IMR-90 (cell line): ENCODE measurements at regions not wholly inside any gene's neighbourhood (a gene's known extent, or its start where the extent isn't known, plus 50 kb on each side); places are given as distances from the start of the nearest gene placed in this dataset.

ENCODE experiments used
- ATAC-seq: fragments of 200-7000 bp; cut with Tn5 transposase; 2 replicates; pipeline ENCODE4 v1.9.1; 2020; ENCODE audit warnings: low read depth, mild to moderate bottlenecking, moderate library complexity
- BruUV-seq: library from RNA; stranded (reverse); fragments of 400-500 nt; replicated peaks from 2 replicates; lab custom pipeline; 2021; lab: Mats Ljungman, UMichigan
- CTCF ChIA-PET: fragments of 300-600 bp; formaldehyde crosslinking; extraction: SDS; loops from one replicate; lab custom pipeline; 2021; ENCODE audit warnings: antibody characterized with exemption; lab: Yijun Ruan, JAX
- POLR2A ChIA-PET: fragments of 300-600 bp; sonication (Branson Sonifier 250); formaldehyde crosslinking; loops from one replicate; lab custom pipeline; 2022; ENCODE audit warnings: antibody characterized with exemption; ENCODE audit not compliant: unreplicated experiment; lab: Charles Lee
- DNase-seq: peaks from one replicate; pipeline ENCODE4 v3.0.0; 2013
- H2AFZ ChIP-seq: replicated peaks from 2 replicates; pipeline ENCODE3; 2013; ENCODE audit warnings: low read length, mild to moderate bottlenecking; ENCODE audit not compliant: poor library complexity
- H2AK5ac ChIP-seq: 2 replicates; pipeline ENCODE4 v1.6.1; 2013; ENCODE audit warnings: low read depth, low read length, inconsistent platforms
- H2AK9ac ChIP-seq: replicated peaks from 2 replicates; pipeline ENCODE3; 2013; ENCODE audit warnings: mild to moderate bottlenecking, low read depth, low read length, moderate library complexity; ENCODE audit not compliant: poor library complexity
- H2BK120ac ChIP-seq: 2 replicates; pipeline ENCODE4 v1.6.1; 2013; ENCODE audit warnings: low read depth, low read length, inconsistent platforms
- H2BK15ac ChIP-seq: 3 replicates; pipeline ENCODE4 v1.6.1; 2013; ENCODE audit warnings: low read depth, low read length, inconsistent platforms
- H2BK20ac ChIP-seq: 2 replicates; pipeline ENCODE4 v1.6.1; 2013; ENCODE audit warnings: low read depth, mild to moderate bottlenecking, inconsistent platforms, low read length, moderate library complexity
- H2BK5ac ChIP-seq: 2 replicates; pipeline ENCODE4 v1.6.1; 2013; ENCODE audit warnings: mild to moderate bottlenecking, low read depth, low read length, inconsistent platforms; ENCODE audit not compliant: poor library complexity, severe bottlenecking
- H3K14ac ChIP-seq: replicated peaks from 2 replicates; pipeline ENCODE4 v1.6.1; 2013; ENCODE audit warnings: low read depth, low read length, inconsistent platforms
- H3K18ac ChIP-seq: 2 replicates; pipeline ENCODE4 v1.6.1; 2013; ENCODE audit warnings: low read depth, low read length, control low read depth
- H3K23ac ChIP-seq: 2 replicates; pipeline ENCODE4 v1.6.1; 2013; ENCODE audit warnings: low read depth, low read length, inconsistent platforms
- H3K27ac ChIP-seq: 2 replicates; pipeline ENCODE4 v1.5.1; 2013; ENCODE audit warnings: mild to moderate bottlenecking, control low read depth, low read length; ENCODE audit not compliant: insufficient read depth
- H3K27me3 ChIP-seq: 2 replicates; pipeline ENCODE4 v1.6.1; 2013; ENCODE audit warnings: low read length; ENCODE audit not compliant: control insufficient read depth, insufficient read depth
- H3K36me3 ChIP-seq: 2 replicates; pipeline ENCODE4 v1.6.1; 2013; ENCODE audit warnings: low read length, mixed read lengths; ENCODE audit not compliant: control insufficient read depth, insufficient read depth
- H3K4ac ChIP-seq: 2 replicates; pipeline ENCODE4 v1.6.1; 2013; ENCODE audit warnings: low read depth, low read length, inconsistent platforms
- H3K4me1 ChIP-seq: 2 replicates; pipeline ENCODE4 v1.6.1; 2013; ENCODE audit warnings: low read length, mixed read lengths; ENCODE audit not compliant: control insufficient read depth, insufficient read depth
- H3K4me2 ChIP-seq: 2 replicates; pipeline ENCODE4 v1.6.1; 2013; ENCODE audit warnings: low read depth, mild to moderate bottlenecking, control low read depth, low read length, moderate library complexity
- H3K4me3 ChIP-seq: 2 replicates; pipeline ENCODE4 v1.5.1; 2013; ENCODE audit warnings: low read depth, mild to moderate bottlenecking, control low read depth, low read length, moderate library complexity; ENCODE audit not compliant: insufficient read depth
- H3K56ac ChIP-seq: 2 replicates; pipeline ENCODE4 v1.6.1; 2013; ENCODE audit warnings: low read length, inconsistent platforms; ENCODE audit not compliant: insufficient read depth; ENCODE audit errors: extremely low read depth
- H3K79me1 ChIP-seq, 2 experiments: 2 replicates each; pipeline ENCODE4 v1.6.1; 2013; ENCODE audit warnings: low read length in 2 of 2, inconsistent platforms in 1 of 2, low read depth in 1 of 2
- H3K9ac ChIP-seq: 2 replicates; pipeline ENCODE4 v1.6.1; 2013; ENCODE audit warnings: low read depth, low read length, control low read depth
- H3K9me1 ChIP-seq: 2 replicates; pipeline ENCODE4 v1.6.1; 2013; ENCODE audit warnings: low read length, inconsistent platforms; ENCODE audit not compliant: insufficient read depth
- H3K9me3 ChIP-seq: 2 replicates; pipeline ENCODE4 v1.6.1; 2013; ENCODE audit warnings: low read length; ENCODE audit not compliant: control insufficient read depth, insufficient read depth
- H4K20me1 ChIP-seq: 2 replicates; pipeline ENCODE4 v1.6.1; 2013; ENCODE audit warnings: low read length, inconsistent platforms; ENCODE audit not compliant: insufficient read depth
- H4K5ac ChIP-seq: 2 replicates; pipeline ENCODE4 v1.6.1; 2013; ENCODE audit warnings: mild to moderate bottlenecking, low read depth, low read length, control low read depth
- H4K8ac ChIP-seq, 2 experiments: 2 replicates each; pipeline ENCODE4 v1.6.1; 2013; ENCODE audit warnings: low read depth in 2 of 2, low read length in 2 of 2, control low read depth in 1 of 2, inconsistent platforms in 1 of 2
- H4K91ac ChIP-seq: 2 replicates; pipeline ENCODE4 v1.6.1; 2013; ENCODE audit warnings: low read depth, low read length, inconsistent platforms; ENCODE audit not compliant: insufficient read depth
- BHLHE40 ChIP-seq: fragments of 150-350 bp; IDR thresholded peaks from 2 replicates; pipeline ENCODE4 v1.6.1; 2016; ENCODE audit warnings: mild to moderate bottlenecking, low read depth, low read length
- CEBPB ChIP-seq: IDR thresholded peaks from 2 replicates; pipeline ENCODE4 v1.6.1; 2012; ENCODE audit warnings: low read depth, low read length, improper control_type of control experiment
- CHD1 ChIP-seq: IDR thresholded peaks from 2 replicates; pipeline ENCODE4 v1.6.1; 2012; ENCODE audit warnings: low read depth, low read length, improper control_type of control experiment
- FOS ChIP-seq: fragments of 150-350 bp; IDR thresholded peaks from 2 replicates; pipeline ENCODE4 v1.6.1; 2016; ENCODE audit warnings: low read depth, low read length
- MAFK ChIP-seq: IDR thresholded peaks from 2 replicates; pipeline ENCODE4 v1.6.1; 2012; ENCODE audit warnings: low read depth, low read length, improper control_type of control experiment
- MAZ ChIP-seq: IDR thresholded peaks from 2 replicates; pipeline ENCODE4 v1.6.1; 2012; ENCODE audit warnings: low read depth, mild to moderate bottlenecking, low read length, improper control_type of control experiment, moderate library complexity, borderline replicate concordance
- MXI1 ChIP-seq: IDR thresholded peaks from 2 replicates; pipeline ENCODE4 v1.6.1; 2012; ENCODE audit warnings: low read depth, mild to moderate bottlenecking, low read length, moderate library complexity, borderline replicate concordance
- NFE2L2 ChIP-seq: fragments of 150-350 bp; IDR thresholded peaks from 2 replicates; pipeline ENCODE4 v1.6.1; 2016; ENCODE audit warnings: low read depth, mild to moderate bottlenecking, low read length
- POLR2A ChIP-seq: IDR thresholded peaks from 2 replicates; pipeline ENCODE4 v1.6.1; 2012; ENCODE audit warnings: mild to moderate bottlenecking, low read depth, low read length
- RAD21 ChIP-seq: IDR thresholded peaks from 2 replicates; pipeline ENCODE4 v1.6.1; 2012; ENCODE audit warnings: low read length, improper control_type of control experiment
- RCOR1 ChIP-seq: IDR thresholded peaks from 2 replicates; pipeline ENCODE4 v1.6.1; 2012; ENCODE audit warnings: mild to moderate bottlenecking, low read length, improper control_type of control experiment; ENCODE audit not compliant: insufficient replicate concordance
- RFX5 ChIP-seq: IDR thresholded peaks from 2 replicates; pipeline ENCODE4 v1.8.0; 2012; ENCODE audit warnings: low read depth, mild to moderate bottlenecking, low read length, moderate library complexity
- SMC3 ChIP-seq: fragments of 150-350 bp; IDR thresholded peaks from 2 replicates; pipeline ENCODE4 v1.6.1; 2016; ENCODE audit warnings: low read depth, mild to moderate bottlenecking, antibody characterized with exemption, low read length, moderate library complexity
- WGBS, 2 experiments: methylation state at CpG; one replicate each; pipeline versions ENCODE4 v1.1.5 to v1.1.7; 2013; ENCODE audit warnings: missing lambda C conversion rate in 2 of 2; ENCODE audit not compliant: insufficient read length in 1 of 2; ENCODE audit errors: extremely low coverage in 2 of 2; 5-methylcytosine and 5-hydroxymethylcytosine counted together
- dilution Hi-C: fragments of 300-500 bp; cut with HindIII; formaldehyde crosslinking; loops from one replicate; pipeline ENCODE4 v1.14.3; 2018; ENCODE audit warnings: low sequenced_read_pairs; ENCODE audit not compliant: unreplicated experiment
- in situ Hi-C: fragments of 300-500 bp; cut with MboI; formaldehyde crosslinking; loops from 3 replicates; pipeline ENCODE4 v1.14.3; 2019; ENCODE audit warnings: low sequenced_read_pairs, inconsistent platforms, mixed read lengths
- intact Hi-C: fragments of 100-400 bp; cut with micrococcal nuclease; formaldehyde crosslinking; loops from 2 replicates; pipeline ENCODE4 v1.10.0; 2022
- TF ChIP-seq, protein P1 (sequence below): conservative IDR thresholded peaks from 2 replicates; pipeline ENCODE4 v1.5.1; 2012; ENCODE audit warnings: mild to moderate bottlenecking, low read depth, low read length, improper control_type of control experiment
- TF ChIP-seq, protein P2 (sequence below): fragments of 150-350 bp; IDR thresholded peaks from 2 replicates; pipeline ENCODE4 v1.6.1; 2017; ENCODE audit warnings: mild to moderate bottlenecking, antibody characterized with exemption, low read length, low read depth
- TF ChIP-seq, protein P3 (sequence below): fragments of 150-350 bp; IDR thresholded peaks from 2 replicates; pipeline ENCODE4 v1.6.1; 2016; ENCODE audit warnings: low read depth, mild to moderate bottlenecking, low read length, moderate library complexity, borderline replicate concordance

DNA sequence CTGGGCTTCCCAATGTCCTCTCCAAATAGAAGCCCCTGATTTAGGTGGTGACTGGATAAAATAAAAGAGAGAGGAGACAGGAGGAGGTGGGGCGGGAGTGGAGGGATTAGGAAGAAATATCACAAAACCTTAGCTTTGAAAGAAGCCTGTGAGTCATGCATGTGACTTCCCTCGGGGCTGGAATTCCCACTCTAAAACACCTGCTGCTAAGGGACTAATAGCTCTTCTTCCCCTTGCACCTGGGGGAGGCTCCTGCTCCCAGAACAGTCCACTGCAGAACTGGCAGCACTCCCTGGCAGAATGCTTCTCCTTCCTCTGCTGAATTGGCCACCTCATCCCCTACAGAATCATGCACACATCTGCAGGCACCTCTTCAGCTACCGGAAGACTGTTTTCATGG is 207.2 kb downstream of the ATG4C start:
- Histone ChIP-seq H3K27me3 (no peaks in the 10 kb centered on the region; the same call in 1 of the 2 replicates), H3K14ac (no peak overlapping the region), H3K9me3 (no peaks in the 10 kb centered on the region), H2AK9ac (no peak overlapping the region), H3K79me1 (no peaks in the 10 kb centered on the region), H3K4me3 (no peak overlapping the region), H4K5ac (no peak overlapping the region), H2BK120ac (no peak overlapping the region), H2BK15ac (no peak overlapping the region), H3K4ac (no peak overlapping the region), H4K91ac (no peak overlapping the region), H2AK5ac (no peak overlapping the region), H4K20me1 (no peaks in the 10 kb centered on the region), H3K27ac (no peak overlapping the region), H3K36me3 (no peaks in the 10 kb centered on the region), H3K9ac (no peak overlapping the region), H2BK20ac (no peak overlapping the region), H3K9me1 (no peaks in the 10 kb centered on the region; the same call in 1 of the 2 replicates), H3K18ac (no peak overlapping the region), H2BK5ac (no peak overlapping the region), H4K8ac (no peak overlapping the region), H3K56ac (no peak overlapping the region), H2AFZ (no peak overlapping the region), H3K4me2 (no peak overlapping the region), H3K23ac (no peak overlapping the region), H3K4me1 (no peaks in the 10 kb centered on the region)
- ATAC-seq, result no peak
- no peak for DNase-seq
- no TSS peak for BruUV-seq
- in situ Hi-C loops, result no loop called here
- TF ChIP-seq POLR2A (no peak), CEBPB (no peak), CHD1 (no peak), NFE2L2 (no peak), MXI1 (no peak), RAD21 (no peak), SMC3 (no peak), BHLHE40 (no peak), FOS (no peak), RFX5 (no peak), RCOR1 (no peak), MAFK (no peak), MAZ (no peak)
- TF ChIP-seq, protein P1, sequence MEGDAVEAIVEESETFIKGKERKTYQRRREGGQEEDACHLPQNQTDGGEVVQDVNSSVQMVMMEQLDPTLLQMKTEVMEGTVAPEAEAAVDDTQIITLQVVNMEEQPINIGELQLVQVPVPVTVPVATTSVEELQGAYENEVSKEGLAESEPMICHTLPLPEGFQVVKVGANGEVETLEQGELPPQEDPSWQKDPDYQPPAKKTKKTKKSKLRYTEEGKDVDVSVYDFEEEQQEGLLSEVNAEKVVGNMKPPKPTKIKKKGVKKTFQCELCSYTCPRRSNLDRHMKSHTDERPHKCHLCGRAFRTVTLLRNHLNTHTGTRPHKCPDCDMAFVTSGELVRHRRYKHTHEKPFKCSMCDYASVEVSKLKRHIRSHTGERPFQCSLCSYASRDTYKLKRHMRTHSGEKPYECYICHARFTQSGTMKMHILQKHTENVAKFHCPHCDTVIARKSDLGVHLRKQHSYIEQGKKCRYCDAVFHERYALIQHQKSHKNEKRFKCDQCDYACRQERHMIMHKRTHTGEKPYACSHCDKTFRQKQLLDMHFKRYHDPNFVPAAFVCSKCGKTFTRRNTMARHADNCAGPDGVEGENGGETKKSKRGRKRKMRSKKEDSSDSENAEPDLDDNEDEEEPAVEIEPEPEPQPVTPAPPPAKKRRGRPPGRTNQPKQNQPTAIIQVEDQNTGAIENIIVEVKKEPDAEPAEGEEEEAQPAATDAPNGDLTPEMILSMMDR, result no peak
- TF ChIP-seq, protein P2, sequence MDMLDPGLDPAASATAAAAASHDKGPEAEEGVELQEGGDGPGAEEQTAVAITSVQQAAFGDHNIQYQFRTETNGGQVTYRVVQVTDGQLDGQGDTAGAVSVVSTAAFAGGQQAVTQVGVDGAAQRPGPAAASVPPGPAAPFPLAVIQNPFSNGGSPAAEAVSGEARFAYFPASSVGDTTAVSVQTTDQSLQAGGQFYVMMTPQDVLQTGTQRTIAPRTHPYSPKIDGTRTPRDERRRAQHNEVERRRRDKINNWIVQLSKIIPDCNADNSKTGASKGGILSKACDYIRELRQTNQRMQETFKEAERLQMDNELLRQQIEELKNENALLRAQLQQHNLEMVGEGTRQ, result no peak
- TF ChIP-seq, protein P3, sequence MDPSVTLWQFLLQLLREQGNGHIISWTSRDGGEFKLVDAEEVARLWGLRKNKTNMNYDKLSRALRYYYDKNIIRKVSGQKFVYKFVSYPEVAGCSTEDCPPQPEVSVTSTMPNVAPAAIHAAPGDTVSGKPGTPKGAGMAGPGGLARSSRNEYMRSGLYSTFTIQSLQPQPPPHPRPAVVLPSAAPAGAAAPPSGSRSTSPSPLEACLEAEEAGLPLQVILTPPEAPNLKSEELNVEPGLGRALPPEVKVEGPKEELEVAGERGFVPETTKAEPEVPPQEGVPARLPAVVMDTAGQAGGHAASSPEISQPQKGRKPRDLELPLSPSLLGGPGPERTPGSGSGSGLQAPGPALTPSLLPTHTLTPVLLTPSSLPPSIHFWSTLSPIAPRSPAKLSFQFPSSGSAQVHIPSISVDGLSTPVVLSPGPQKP, result no peak
- ChIA-PET POLR2A (no interaction called here), CTCF (interaction anchor here (0.6 kb wide), 2 partner anchors 17 to 292 kb away, joined by 3 to 6 read pairs; no protein-coding TSS in a partner anchor)
- intact Hi-C loops, result no loop called here
- 100% methylated on average over 1 of the region's 3 CpGs; no CpG with 5 or more reads in 1 of the 2 experiments for WGBS, 2 experiments
- dilution Hi-C loops, result no loop called here
